Transverse colon (tissue), 4 donors: ENCODE measurements at regions not wholly inside any gene's neighbourhood (a gene's known extent, or its start where the extent isn't known, plus 50 kb on each side); places are given as distances from the start of the nearest gene placed in this dataset.

Source experiments
- DNase-seq: peaks from one replicate; pipeline ENCODE4 v3.0.0-alpha.2; 2019
- H3K27ac ChIP-seq, 4 donors: fragments of 200-600 bp; sonication (generic); 2 replicates each; pipeline ENCODE4 v1.5.1; 2016 to 2018; ENCODE audit warnings: inconsistent platforms in 4 of 4
- H3K27me3 ChIP-seq: fragments of 200-600 bp; sonication (generic); 2 replicates; pipeline ENCODE4 v1.5.1; 2017; ENCODE audit warnings: inconsistent platforms
- H3K36me3 ChIP-seq, 4 donors: fragments of 200-600 bp; sonication (generic); 2 replicates each; pipeline ENCODE4 v1.5.1; 2017 to 2019; ENCODE audit warnings: inconsistent platforms in 4 of 4
- H3K4me1 ChIP-seq, 4 donors: fragments of 200-600 bp; sonication (generic); 2 replicates each; pipeline ENCODE4 v1.5.1; 2017 to 2020; ENCODE audit warnings: inconsistent platforms in 4 of 4
- H3K4me3 ChIP-seq, 4 donors: fragments of 200-600 bp; sonication (generic); 1 replicate in 1 of 4; 2 replicates in 3 of 4; pipeline versions ENCODE4 v1.5.1 to v1.6.1; 2017 to 2019; ENCODE audit warnings: inconsistent platforms in 4 of 4
- H3K9me3 ChIP-seq, 2 donors: fragments of 200-600 bp; sonication (generic); 2 replicates each; pipeline ENCODE4 v1.5.1; 2017 to 2019; ENCODE audit warnings: inconsistent platforms in 2 of 2
- CTCF ChIP-seq, 5 experiments: fragments of 200-600 bp in 3 of 5; fragments of 450-650 bp in 2 of 5; sonication (generic) in 3 of 5; IDR thresholded peaks; 1 replicate in 2 of 5; 2 replicates in 3 of 5; pipeline ENCODE4 v1.5.1; 2016 to 2017; ENCODE audit warnings: antibody characterized with exemption in 5 of 5, inconsistent platforms in 3 of 5, mild to moderate bottlenecking in 2 of 5, moderate library complexity in 1 of 5
- EP300 ChIP-seq: sonication (generic); formaldehyde crosslinking; IDR thresholded peaks from one replicate; pipeline ENCODE4 v1.6.1; 2017; ENCODE audit warnings: antibody characterized with exemption, low read depth
- POLR2A ChIP-seq: fragments of 450-650 bp; IDR thresholded peaks from one replicate; pipeline ENCODE4 v1.6.1; 2016; ENCODE audit warnings: antibody characterized with exemption, mild to moderate bottlenecking, moderate library complexity
- POLR2AphosphoS5 ChIP-seq, 3 donors: sonication (generic); formaldehyde crosslinking; IDR thresholded peaks; one replicate each; pipeline ENCODE4 v1.6.1; 2016; ENCODE audit warnings: antibody characterized with exemption in 3 of 3
- WGBS, 2 donors: methylation state at CpG; one replicate each; pipeline ENCODE4 v1.1.5; 2018; ENCODE audit warnings: low coverage in 1 of 2; 5-methylcytosine and 5-hydroxymethylcytosine counted together
- in situ Hi-C, 4 donors: fragments of 200-750 bp; cut with MboI; loops; one replicate each; pipeline versions ENCODE4 v1.15.0 to v1.15.1; 2017; ENCODE audit warnings: low sequenced_read_pairs in 3 of 4, low pct_ligation_motif_present in 1 of 4, low pct_unique_long_range_greater_than_20kb in 1 of 4
- intact Hi-C: fragments of 100-400 bp; cut with DNase I; formaldehyde crosslinking; loops from one replicate; pipeline ENCODE4 v1.15.1; 2023; ENCODE audit warnings: low total_unique reads

GRCh38 chrX:112527903-112528302, 151.8 kb downstream of the LHFPL1 start:
- Histone ChIP-seq H3K4me1 (no peaks in the 10 kb centered on the region), H3K27ac (no peak overlapping the region), H3K9me3 (no peaks in the 10 kb centered on the region), H3K36me3 (no peaks in the 10 kb centered on the region), H3K4me3 (no peak overlapping the region), H3K27me3 (no peaks in the 10 kb centered on the region)
- TF ChIP-seq POLR2AphosphoS5 (IDR thresholded peaks at IDR 0.05) (no peak), POLR2A (no peak), EP300 (no peak), CTCF (IDR thresholded peaks at IDR 0.05) (no peak)
- intact Hi-C loops: no loop called here
- in situ Hi-C loops: no loop called here
- DNase-seq: no peak

GRCh38 chrX:112521676-112522075, 158.1 kb downstream of the LHFPL1 start:
- WGBS, 2 donors: 55% methylated on average over 2 of the region's 2 CpGs; no CpG with 5 or more reads in 1 of the 2 donors
- intact Hi-C loops: no loop called here

GRCh38 chrX:112520124-112520523, 159.6 kb downstream of the LHFPL1 start:
- H3K27ac ChIP-seq: no peak overlapping the region
- DNase-seq: no peak
- in situ Hi-C loops: no loop called here
- H3K27me3 ChIP-seq: no peaks in the 10 kb centered on the region
- H3K9me3 ChIP-seq: no peaks in the 10 kb centered on the region
- H3K36me3 ChIP-seq: no peaks in the 10 kb centered on the region
- intact Hi-C loops: no loop called here
- TF ChIP-seq EP300 (no peak), POLR2A (no peak), POLR2AphosphoS5 (IDR thresholded peaks at IDR 0.05) (no peak), CTCF (IDR thresholded peaks at IDR 0.05) (no peak)
- no peaks in the 10 kb centered on the region for H3K4me1 ChIP-seq
- H3K4me3 ChIP-seq: no peak overlapping the region
- 52 to 80% methylated on average over 1 of the region's 1 CpG for WGBS, 2 donors

More at GRCh38 chrX:112521676-112522075, 158.1 kb downstream of the LHFPL1 start:
- no peaks in the 10 kb centered on the region for H3K9me3 ChIP-seq
- H3K4me1 ChIP-seq: no peaks in the 10 kb centered on the region
- no peak overlapping the region for H3K27ac ChIP-seq
- no peak overlapping the region for H3K4me3 ChIP-seq
- no peaks in the 10 kb centered on the region for H3K36me3 ChIP-seq
- no peaks in the 10 kb centered on the region for H3K27me3 ChIP-seq
- TF ChIP-seq POLR2A: no peak
- no peak for TF ChIP-seq EP300
- no peak for TF ChIP-seq CTCF (IDR thresholded peaks at IDR 0.05)
- in situ Hi-C loops: no loop called here
- no peak for DNase-seq

- no peak for TF ChIP-seq EP300
- TF ChIP-seq POLR2AphosphoS5 (IDR thresholded peaks at IDR 0.05): no peak
- no peak for TF ChIP-seq CTCF (IDR thresholded peaks at IDR 0.05)
- TF ChIP-seq POLR2A: no peak
- intact Hi-C loops: no loop called here
- 84% methylated on average over 3 of the region's 3 CpGs; no CpG with 5 or more reads in 1 of the 2 donors for WGBS, 2 donors
Observed at GRCh38 chrX:112513154-112513553, 166.6 kb downstream of the LHFPL1 start.

More at GRCh38 chrX:112513154-112513553, 166.6 kb downstream of the LHFPL1 start:
- Histone ChIP-seq H3K4me3 (no peak overlapping the region), H3K27ac (no peak overlapping the region), H3K27me3 (no peaks in the 10 kb centered on the region), H3K36me3 (no peaks in the 10 kb centered on the region), H3K9me3 (no peaks in the 10 kb centered on the region), H3K4me1 (no peaks in the 10 kb centered on the region)
- no peak for DNase-seq
- in situ Hi-C loops: no loop called here
